DMS79 treated with DMSO at 0.1 percent for 48 hours (cell line): ENCODE measurements at regions not wholly inside any gene's neighbourhood (a gene's known extent, or its start where the extent isn't known, plus 50 kb on each side); places are given as distances from the start of the nearest gene placed in this dataset.

Experiments used
- DNase-seq: peaks from one replicate; lab custom pipeline; 2025; lab: John Stamatoyannopoulos, UW

GRCh38 chr11:16434036-16434435 is 77.7 kb upstream of the SOX6 start:
- DNase-seq, result no peak

GRCh38 chr11:16430674-16431073 is 74.3 kb upstream of the SOX6 start:
- no peak for DNase-seq

- no peak for DNase-seq
Observed at GRCh38 chr11:16421826-16422225, 65.5 kb upstream of the SOX6 start.

- DNase-seq, result no peak
Observed at GRCh38 chr11:16418428-16419097, 62.2 kb upstream of the SOX6 start.

GRCh38 chr11:16412525-16413172 is 56.3 kb upstream of the SOX6 start:
- DNase-seq, result no peak

- no peak for DNase-seq
Observed at GRCh38 chr11:16410479-16410878, 54.1 kb upstream of the SOX6 start.

GRCh38 chr11:16408619-16409018 is 52.3 kb upstream of the SOX6 start:
- no peak for DNase-seq

DNA sequence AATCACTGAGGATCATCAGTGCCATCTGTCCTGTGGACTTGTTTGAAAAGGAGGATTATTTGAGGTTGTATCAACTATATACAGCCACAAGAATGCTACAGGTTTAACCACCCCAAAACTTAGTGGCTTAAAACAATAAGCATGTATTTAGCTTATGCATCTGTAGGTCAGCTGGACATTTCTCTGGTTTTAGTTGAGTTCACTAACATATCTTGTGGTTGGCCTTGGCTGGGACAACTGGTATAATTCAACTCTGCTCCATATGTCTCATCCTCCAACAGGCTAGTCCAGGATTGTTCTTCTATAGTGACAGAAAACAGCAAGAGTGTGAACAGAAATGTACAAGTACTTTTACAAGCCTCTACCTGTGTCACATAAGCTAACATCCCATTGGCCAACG is 49.9 kb upstream of the SOX6 start:
- DNase-seq, result no peak
